GM10847 (cell line): ENCODE measurements at regions not wholly inside any gene's neighbourhood (a gene's known extent, or its start where the extent isn't known, plus 50 kb on each side); places are given as distances from the start of the nearest gene placed in this dataset.

Experiments used
- POLR2A ChIP-seq: IDR thresholded peaks from 2 replicates; pipeline ENCODE4 v1.6.1; 2011; ENCODE audit not compliant: insufficient read length; ENCODE audit errors: extremely low read depth

DNA sequence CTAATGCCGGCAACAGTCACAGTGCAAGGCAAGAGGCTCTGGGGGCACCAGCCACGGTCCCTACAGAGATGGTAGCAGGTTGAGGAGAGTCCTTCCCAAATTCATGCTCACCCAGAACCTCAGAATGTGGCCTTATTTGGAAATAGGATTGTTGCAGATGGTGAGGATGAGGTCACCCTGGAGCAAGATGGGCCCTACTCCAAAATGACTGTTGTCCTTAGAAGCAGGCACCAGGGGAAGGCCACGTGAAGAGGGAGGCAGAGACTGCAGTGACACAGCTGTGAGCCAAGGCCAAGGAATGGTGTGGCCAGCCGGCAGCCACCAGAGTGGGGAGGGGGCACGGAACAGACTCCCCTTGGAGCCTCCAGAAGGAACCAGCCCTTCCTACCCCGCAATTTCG is 70.8 kb upstream of the CLDN14 start:
- TF ChIP-seq POLR2A = no peak

DNA sequence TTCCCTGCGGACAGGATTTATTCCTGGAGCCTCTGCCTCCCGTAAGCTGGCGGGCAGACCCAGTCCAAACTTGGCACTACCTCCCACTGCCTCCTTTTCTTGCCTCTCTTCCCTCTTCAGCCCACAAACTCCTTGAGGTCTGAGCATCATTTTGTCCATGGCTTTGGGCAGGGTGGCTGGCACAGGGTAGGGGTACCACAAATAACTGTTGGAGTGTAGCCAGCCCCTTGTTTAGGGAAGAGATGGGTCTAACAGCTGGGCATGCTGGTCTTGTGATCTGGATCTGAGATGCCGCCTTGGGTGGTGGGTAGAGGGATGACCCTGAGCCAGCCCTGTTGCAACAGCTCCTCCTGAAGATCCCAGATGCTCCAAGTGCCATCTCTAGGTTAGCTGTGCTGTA is 71.4 kb upstream of the CLDN14 start:
- TF ChIP-seq POLR2A = no peak

DNA sequence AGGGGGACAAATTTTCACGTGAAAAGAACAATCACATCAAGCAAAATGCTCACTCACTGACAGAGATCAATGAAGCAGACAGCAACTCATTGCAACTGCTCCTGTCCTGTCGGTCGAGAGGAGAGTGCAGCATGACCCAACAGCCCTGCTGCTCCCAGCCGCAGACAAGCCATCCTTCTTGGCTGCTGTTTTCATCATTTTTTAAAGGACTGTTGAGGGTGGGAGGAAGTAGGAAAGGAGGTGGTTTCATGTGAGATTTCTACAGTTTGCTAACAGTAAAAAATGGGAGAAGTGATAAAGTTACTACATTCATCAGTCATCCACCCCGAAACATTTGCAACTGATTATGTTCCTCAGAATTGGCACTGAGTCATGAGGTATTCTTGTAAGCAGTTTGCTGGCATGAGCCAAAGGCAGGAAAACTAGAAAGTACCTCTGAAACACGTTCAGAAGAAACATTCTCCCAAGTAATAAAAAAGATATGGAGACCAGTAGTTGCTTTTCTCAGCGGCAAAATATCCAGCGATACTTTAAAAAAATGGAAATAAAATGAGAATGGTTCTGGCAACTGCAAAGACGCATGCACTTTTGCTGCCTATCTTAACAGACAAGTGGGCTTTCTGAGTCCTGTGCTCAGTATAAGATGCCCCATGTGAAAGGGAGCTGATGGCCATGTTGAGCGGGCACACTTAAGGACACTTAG is 72.0 kb upstream of the CLDN14 start:
- no peak for TF ChIP-seq POLR2A

DNA sequence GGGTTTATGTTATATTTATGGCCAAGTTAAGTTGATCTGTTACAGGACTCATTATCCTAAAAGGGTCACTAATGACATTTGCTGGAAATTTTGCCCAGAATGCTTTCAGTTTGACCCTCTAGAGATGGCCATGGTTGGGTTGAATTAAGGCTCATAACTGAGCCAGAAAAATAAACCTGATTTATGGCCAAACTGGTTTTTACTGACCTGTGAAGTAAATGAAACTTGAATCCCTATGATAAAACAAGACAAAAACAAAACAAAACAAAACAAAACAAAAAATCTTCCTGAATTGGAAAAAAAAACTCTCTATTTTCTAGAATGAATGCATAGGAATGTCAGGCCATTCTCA is 72.5 kb upstream of the CLDN14 start:
- TF ChIP-seq POLR2A = no peak

DNA sequence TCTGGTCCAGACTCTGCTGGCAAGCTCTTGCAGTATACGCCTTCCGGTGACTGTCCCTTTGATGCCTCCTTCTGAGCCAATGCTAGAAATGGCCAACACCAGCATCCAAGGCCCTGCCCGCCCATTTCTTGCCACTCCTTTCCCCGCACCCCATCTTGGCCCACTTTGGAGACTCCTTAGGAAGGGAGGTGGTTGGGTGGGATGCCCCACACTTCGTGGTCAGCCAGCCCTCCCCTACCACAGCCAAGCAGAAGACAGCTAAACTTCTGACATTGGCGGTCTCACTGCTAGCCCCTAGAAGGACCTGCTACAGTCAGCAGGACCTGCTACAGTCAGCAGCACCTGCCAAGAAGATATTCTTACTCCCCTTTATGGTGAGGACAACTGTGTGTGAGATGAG is 73.5 kb upstream of the CLDN14 start:
- no peak for TF ChIP-seq POLR2A

DNA sequence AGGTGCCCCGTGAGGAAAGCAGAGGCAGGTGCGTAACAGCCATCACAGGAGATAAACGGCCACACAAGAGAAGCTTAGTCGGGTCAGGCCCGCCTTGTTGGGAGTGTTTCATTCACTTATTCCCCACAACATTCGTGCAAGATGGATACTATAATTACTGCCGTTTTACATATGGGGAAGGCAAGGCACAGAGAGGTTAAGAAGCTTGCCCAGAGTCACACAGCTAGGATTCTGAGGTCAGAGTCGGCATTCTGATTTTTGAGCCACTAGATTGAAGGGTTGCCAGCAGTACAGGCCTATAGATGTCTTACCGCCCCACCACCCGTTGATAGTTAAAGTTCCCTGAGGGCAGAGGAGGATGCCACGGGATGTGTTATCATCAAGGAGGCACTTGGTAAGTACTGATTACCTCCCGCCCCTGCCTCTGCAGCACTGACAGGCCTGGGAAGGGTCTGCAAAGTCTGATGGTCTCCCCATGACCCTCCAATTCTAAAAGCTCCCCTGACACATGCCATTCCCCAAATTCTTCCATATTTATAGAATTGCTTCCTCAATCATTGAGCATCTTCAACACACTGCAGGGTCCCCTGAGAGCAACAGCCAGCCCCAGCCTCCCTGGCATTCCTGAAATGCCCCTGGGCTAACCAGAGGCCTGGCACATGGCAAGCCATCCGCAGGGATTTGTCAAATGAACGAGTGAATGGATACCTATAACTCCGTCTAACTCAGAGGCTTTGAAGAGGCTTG is 74.7 kb upstream of the CLDN14 start:
- no peak for TF ChIP-seq POLR2A

DNA sequence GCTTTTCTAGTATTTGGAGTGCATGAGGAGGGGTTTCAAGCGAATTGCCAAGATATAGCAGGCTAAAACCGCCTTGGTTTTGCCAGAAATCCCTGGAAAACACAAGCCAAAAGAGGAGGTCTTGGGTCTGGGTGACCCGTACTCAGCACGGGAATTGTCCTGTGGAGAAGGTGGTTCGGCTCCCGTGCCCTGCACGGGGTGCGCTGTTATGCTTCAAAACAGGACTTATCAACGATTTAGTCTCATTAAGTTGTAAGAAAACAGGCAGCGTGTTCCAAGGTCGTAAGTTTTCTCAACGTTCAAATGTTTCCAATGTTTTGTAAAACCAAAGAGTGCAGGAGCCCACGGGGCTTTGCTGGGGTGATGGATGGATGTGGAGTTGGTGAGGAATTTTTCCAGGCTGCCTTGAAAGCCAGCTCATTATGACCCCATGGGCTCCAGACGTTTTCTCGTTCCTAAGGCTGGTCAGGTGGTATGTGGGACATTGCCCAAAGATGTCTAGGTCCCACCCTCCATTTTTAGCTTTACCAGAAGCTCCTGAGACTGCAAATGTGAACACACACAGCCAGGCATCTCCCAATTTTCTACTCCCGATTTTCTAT is 75.4 kb upstream of the CLDN14 start:
- TF ChIP-seq POLR2A = no peak

DNA sequence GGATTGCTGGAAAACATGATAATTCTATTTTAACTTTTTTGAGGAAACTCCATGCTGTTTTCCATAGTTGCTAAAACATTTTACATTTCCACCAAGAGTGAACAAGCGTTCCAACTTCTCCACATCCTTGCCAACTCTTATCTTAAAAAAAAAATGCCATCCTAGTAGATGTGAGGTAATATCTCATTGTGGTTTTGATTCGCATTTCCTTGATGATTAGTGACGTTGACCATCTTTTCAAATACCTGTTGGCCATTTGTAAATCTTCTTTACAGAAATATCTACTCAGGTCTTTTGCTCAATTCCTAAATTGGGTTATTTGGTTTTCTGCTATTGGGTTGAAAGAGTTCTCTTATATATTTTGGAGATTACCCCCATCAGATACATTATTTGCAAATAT is 77.4 kb upstream of the CLDN14 start:
- TF ChIP-seq POLR2A = no peak

DNA sequence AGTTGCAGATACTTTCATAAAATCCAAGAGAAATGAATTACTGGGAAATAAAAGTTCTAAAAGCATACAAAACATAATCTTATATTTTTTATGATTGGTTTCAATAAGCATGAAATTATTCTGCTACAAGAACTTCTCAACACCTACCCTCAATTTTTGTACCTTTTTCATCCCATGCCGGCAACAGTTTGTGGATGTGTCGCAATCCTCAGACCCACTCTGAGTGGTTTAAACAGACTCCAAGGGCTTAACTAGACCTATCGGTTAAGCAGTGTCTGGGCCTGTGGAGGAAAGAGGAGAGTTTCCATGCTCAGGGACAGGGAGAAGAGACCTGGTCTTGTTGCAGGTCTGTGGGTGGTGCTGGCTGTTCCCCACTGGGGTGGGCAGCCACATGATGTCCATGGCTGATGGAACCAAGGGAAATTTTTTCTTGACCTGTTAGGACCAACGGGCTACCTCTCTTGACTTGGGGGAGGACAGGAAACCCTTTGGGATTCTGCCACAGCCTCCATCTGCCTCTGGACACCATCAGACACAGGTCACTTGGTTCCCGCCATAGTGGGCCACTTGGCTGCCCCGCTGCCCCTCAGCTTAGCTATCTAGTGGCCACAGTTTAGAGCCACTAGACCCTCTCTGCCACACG is 81.1 kb upstream of the CLDN14 start:
- no peak for TF ChIP-seq POLR2A

DNA sequence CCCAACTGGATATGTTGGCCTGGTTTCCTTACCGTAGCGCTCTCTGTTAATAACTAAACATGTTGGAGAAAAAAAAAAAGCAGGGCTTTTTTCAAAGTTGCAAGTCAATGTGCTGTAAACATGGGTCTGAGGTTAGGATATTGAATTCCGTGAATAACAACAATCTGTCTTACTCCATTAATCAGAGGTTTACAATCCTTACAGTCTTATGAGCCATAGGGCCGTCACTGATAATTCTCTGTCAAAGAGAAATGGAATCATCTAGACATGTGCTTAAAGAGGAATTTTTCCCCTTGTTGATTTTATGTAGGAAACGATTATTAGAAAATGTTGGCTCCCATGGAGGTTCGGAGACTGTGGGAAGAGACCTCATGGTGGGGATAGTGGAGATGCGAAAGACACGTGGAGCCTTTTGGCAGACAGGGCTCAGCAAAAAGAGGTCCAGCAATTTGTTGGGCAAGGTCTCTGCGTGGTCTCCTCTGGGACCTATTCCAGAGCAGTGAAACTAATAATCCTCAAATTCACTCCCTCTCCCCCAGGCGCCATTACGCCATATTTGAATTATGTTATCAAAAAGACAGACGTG is 83.5 kb upstream of the CLDN14 start:
- no peak for TF ChIP-seq POLR2A

DNA sequence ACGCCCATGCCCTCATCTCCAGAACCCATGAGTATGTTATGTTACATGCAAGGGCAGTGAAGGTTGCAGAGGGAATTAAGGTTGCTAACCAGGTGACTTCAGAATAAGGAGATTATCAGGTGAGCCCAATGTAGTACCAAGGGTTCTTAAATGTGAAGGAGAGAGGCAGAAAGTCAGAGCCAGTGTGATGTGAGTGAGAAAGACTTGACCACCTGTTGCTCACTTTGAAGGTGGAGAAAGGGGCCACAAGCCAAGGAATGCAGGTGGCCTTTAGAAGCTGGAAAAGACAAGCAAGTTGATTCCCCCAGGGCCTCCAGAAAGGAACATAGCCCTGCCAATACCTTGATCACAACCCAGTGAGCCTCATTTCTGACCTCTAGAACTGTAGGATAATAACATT is 84.7 kb upstream of the CLDN14 start:
- TF ChIP-seq POLR2A = no peak

DNA sequence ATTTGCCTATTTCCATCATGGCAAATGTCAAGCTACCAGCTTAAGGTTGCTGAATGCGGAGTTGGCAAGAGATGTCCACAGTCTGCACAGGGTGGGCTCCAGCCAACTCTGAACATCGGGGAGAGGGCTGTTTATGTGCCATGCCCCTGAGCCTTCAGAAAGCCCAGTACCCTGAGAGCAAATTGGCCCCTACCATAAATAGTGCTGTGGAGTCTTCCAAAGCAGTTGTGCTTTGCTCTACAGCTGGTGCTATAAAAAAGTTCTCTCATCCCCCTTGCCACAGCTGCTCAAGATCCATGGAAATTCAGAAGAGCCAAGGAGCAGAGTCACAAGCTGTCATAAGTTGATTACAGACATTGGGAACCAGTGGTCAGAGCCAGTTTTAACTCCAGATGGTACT is 85.6 kb upstream of the CLDN14 start:
- no peak for TF ChIP-seq POLR2A

DNA sequence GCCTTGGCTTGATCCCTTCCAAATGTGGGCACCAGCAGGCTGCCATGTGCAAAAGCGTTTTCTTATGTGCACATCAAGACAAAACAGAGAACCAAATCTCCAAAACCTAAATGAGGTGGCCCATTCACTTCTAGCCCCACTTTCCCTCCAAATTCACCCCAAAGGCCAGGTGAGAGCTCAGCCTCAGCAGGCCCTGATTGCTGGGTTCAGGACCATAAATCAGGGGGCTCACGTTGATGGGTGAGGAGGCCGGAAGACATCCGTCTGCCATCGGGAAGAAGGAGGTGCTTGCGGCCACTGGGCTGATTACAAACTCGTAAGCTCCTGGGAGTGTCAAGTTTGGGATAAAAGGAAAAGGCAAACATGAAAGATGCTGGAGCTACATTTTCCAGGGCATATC is 86.7 kb upstream of the CLDN14 start:
- no peak for TF ChIP-seq POLR2A

DNA sequence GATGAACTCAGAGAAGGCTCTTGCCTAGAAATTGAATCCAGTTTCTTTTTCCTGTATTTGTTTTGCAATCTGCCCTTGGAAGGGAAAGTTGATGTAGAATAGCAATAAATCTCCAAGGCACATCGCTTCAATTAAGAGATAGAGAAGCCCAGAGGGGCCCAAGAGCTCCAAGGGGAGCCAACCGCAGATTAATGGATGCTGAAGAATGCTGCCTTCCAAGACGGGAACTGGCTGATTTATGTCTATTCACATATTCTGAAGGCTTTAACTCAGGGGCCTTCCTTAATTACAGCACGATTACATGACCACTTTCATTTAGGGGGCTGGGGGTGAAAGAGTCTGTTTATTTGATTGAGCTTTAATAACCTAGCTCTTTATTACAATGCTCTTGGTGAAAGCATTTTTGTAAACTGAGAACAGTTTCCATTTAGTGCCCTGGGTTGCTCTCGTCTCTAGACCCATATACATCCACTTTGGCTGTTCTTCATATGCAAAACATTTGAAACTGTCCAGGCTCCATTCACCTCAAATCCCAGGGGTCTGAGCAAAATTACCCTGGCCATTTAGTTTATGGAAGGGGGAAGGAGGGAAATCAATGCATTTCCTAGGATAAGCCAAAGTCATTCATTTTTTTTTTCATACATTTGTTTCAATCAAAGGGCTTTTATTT is 87.4 kb upstream of the CLDN14 start:
- no peak for TF ChIP-seq POLR2A

DNA sequence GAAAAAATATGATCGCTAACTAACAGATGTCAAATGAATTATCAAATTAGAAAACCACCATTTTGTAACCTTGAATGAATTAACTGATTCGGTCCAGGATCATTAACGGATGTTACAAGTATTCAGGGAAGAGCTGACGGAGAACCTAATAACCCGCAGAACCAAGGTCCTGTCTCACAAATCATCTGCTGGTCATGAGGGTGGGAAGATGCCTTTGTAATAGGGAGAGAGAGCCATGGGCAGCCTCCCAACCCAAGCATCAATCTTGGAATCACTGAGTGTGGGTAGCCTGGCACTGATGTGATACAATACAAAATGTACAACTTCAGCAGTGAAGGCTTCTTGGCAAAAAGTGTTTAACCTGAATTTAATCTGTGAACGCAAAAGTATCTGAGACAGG is 89.6 kb upstream of the CLDN14 start:
- no peak for TF ChIP-seq POLR2A

DNA sequence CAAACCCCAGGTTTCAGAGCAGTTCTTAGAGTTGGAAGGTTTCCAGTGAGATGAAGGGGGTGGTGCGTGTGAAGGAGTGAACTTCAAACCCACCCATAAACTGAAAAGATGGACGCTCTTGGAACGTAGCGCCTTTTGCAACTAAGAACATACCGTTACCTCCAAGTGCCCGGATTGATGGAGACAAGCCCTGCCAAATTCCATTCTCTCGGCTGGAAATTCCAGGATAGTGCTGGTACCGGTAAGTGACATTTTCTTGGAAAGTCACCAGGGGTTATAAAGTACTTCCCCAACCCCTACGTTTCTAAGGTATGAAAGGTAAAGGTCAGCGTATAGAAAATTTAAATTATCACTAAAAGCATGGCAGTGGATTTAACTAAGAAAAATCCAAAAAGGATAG is 91.6 kb upstream of the CLDN14 start:
- TF ChIP-seq POLR2A = no peak

DNA sequence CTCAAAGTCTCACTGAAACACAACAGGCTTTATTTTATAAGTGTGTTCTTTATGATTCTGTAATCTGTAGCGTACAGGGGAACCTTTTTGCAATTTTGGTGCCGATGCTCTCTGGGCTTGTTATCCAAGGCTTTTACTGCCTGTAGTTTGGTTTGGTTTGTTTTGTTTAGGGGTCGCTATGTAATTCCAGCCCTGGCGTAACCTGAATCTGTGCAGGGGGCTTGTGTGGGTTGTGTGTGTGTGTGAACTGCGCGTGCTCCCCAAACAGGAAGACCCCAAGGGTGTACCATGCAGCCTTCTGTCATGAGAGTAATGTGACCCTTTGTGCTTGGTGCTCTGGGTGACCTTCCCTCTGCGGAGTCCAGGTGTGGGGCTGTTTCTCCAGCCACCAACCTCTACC is 92.1 kb upstream of the CLDN14 start:
- TF ChIP-seq POLR2A = no peak
